ENCODE measurements at regions not wholly inside any gene's neighbourhood (a gene's known extent, or its start where the extent isn't known, plus 50 kb on each side); places are given as distances from the start of the nearest gene placed in this dataset.

DNA sequence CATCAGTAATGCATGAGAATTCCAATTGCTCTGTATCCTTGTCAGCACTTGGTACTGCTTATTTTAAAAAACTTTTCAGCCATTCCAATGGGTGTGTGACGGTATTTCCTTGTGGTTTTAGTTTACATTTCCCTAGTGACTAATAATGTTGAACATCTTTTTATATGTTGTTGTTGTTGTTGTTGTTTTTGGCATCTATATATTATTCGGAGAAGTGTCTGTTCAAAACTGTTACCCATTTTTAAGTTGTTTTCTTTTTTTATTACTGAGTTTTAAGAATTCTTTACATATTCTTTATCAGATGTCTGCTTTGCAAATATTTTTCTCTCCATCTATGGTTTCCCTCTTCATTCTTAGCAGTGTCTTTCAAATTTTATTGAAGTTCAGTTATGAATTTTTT is 231.1 kb upstream of the POU3F1 start:
- H3K4me1 ChIP-seq, result no peaks in the 10 kb centered on the region
- H3K27ac ChIP-seq, result no peak overlapping the region
- H3K27me3 ChIP-seq, result no peaks in the 10 kb centered on the region
- TF ChIP-seq POLR2A (IDR thresholded peaks at IDR 0.05), result no peak
- no peak for TF ChIP-seq POLR2AphosphoS5 (IDR thresholded peaks at IDR 0.05)
- TF ChIP-seq, protein P1, sequence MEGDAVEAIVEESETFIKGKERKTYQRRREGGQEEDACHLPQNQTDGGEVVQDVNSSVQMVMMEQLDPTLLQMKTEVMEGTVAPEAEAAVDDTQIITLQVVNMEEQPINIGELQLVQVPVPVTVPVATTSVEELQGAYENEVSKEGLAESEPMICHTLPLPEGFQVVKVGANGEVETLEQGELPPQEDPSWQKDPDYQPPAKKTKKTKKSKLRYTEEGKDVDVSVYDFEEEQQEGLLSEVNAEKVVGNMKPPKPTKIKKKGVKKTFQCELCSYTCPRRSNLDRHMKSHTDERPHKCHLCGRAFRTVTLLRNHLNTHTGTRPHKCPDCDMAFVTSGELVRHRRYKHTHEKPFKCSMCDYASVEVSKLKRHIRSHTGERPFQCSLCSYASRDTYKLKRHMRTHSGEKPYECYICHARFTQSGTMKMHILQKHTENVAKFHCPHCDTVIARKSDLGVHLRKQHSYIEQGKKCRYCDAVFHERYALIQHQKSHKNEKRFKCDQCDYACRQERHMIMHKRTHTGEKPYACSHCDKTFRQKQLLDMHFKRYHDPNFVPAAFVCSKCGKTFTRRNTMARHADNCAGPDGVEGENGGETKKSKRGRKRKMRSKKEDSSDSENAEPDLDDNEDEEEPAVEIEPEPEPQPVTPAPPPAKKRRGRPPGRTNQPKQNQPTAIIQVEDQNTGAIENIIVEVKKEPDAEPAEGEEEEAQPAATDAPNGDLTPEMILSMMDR (IDR thresholded peaks at IDR 0.05), result no peak
- no peaks in the 10 kb centered on the region for H3K36me3 ChIP-seq
- H3K4me3 ChIP-seq, result no peak overlapping the region
- peaks cover 6 to 15% of the 10 kb centered on the region in 2 donors for H3K9me3 ChIP-seq
- intact Hi-C loops (cut with DNase I; ENCODE audit: low total_unique reads), result loop anchor here (5.0 kb wide), 1 partner anchor 630 kb away; no protein-coding TSS in a partner anchor
- no peak for DNase-seq (ENCODE audit: low spot score in 2 of 2)

DNA sequence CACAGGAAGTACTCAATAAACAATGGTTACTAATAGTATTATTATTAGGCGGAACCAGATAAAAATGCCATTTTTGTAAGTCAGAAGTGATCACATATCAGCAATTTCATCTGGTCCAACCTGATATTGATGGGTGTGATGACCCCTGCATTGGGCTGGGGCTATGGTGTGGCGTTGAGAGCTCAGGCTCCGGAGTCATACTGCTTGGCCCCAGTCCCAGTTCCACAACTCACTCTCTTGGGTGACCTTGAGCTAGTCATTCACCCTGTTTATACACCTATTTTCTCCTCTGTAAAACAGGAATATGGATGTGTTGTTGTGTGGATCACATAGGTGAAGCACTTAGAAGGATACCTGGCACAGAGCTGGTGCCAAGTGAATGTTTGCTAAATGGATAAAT is 229.4 kb upstream of the POU3F1 start:
- Histone ChIP-seq H3K9me3 (peaks cover 6 to 15% of the 10 kb centered on the region in 2 donors), H3K4me1 (no peaks in the 10 kb centered on the region), H3K36me3 (no peaks in the 10 kb centered on the region), H3K4me3 (no peak overlapping the region), H3K27ac (no peak overlapping the region), H3K27me3 (peaks cover 0 to 5% of the 10 kb centered on the region in 2 donors)
- TF ChIP-seq, protein P1 (IDR thresholded peaks at IDR 0.05), result no peak
- no peak for TF ChIP-seq POLR2A (IDR thresholded peaks at IDR 0.05)
- TF ChIP-seq POLR2AphosphoS5 (IDR thresholded peaks at IDR 0.05), result no peak
- intact Hi-C loops (cut with DNase I; ENCODE audit: low total_unique reads), result loop anchor here (5.0 kb wide), 1 partner anchor 631 kb away; no protein-coding TSS in a partner anchor
- no peak for DNase-seq (ENCODE audit: low spot score in 2 of 2)

GRCh38 chr1:38274974-38275373 is 228.4 kb upstream of the POU3F1 start:
- intact Hi-C loops (cut with DNase I; ENCODE audit: low total_unique reads), result loop anchor here (5.0 kb wide), 1 partner anchor 632 kb away; no protein-coding TSS in a partner anchor
- Histone ChIP-seq H3K27me3 (peaks cover 0 to 10% of the 10 kb centered on the region in 2 donors), H3K9me3 (peaks cover 6 to 14% of the 10 kb centered on the region in 2 donors), H3K36me3 (no peaks in the 10 kb centered on the region), H3K27ac (no peak overlapping the region), H3K4me3 (no peak overlapping the region), H3K4me1 (no peaks in the 10 kb centered on the region)
- no peak for DNase-seq (ENCODE audit: low spot score in 2 of 2)
- TF ChIP-seq POLR2A (IDR thresholded peaks at IDR 0.05) (no peak), POLR2AphosphoS5 (IDR thresholded peaks at IDR 0.05) (no peak)
- TF ChIP-seq, protein P1 (IDR thresholded peaks at IDR 0.05), result no peak

- Histone ChIP-seq H3K4me1 (no peaks in the 10 kb centered on the region), H3K36me3 (no peaks in the 10 kb centered on the region), H3K4me3 (no peak overlapping the region), H3K27ac (no peak overlapping the region), H3K27me3 (peaks cover 0 to 10% of the 10 kb centered on the region in 2 donors), H3K9me3 (no peaks in the 10 kb centered on the region)
- no peak for DNase-seq (ENCODE audit: low spot score in 2 of 2)
- intact Hi-C loops (cut with DNase I; ENCODE audit: low total_unique reads), result no loop called here
- no peak for TF ChIP-seq POLR2A (IDR thresholded peaks at IDR 0.05)
- TF ChIP-seq, protein P1 (IDR thresholded peaks at IDR 0.05), result no peak
- TF ChIP-seq POLR2AphosphoS5 (IDR thresholded peaks at IDR 0.05), result no peak
Observed at GRCh38 chr1:38273196-38273804, 226.7 kb upstream of the POU3F1 start.

- H3K27me3 ChIP-seq, result peaks cover 0 to 10% of the 10 kb centered on the region in 2 donors
- H3K9me3 ChIP-seq, result no peaks in the 10 kb centered on the region
- H3K36me3 ChIP-seq, result no peaks in the 10 kb centered on the region
- DNase-seq (ENCODE audit: low spot score in 2 of 2), result no peak
- TF ChIP-seq, protein P1 (IDR thresholded peaks at IDR 0.05), result no peak
- TF ChIP-seq POLR2A (IDR thresholded peaks at IDR 0.05), result no peak
- no peak for TF ChIP-seq POLR2AphosphoS5 (IDR thresholded peaks at IDR 0.05)
- intact Hi-C loops (cut with DNase I; ENCODE audit: low total_unique reads), result no loop called here
- no peak overlapping the region for H3K27ac ChIP-seq
- no peak overlapping the region for H3K4me3 ChIP-seq
- H3K4me1 ChIP-seq, result no peaks in the 10 kb centered on the region
Observed at GRCh38 chr1:38272515-38272914, 225.9 kb upstream of the POU3F1 start.

All from breast epithelium (tissue), 4 donors.